ENCODE measurements at regions not wholly inside any gene's neighbourhood (a gene's known extent, or its start where the extent isn't known, plus 50 kb on each side); places are given as distances from the start of the nearest gene placed in this dataset.
A peak's percentile ranks its signal among the peaks of the same experiment; 100 is the strongest.

DNA sequence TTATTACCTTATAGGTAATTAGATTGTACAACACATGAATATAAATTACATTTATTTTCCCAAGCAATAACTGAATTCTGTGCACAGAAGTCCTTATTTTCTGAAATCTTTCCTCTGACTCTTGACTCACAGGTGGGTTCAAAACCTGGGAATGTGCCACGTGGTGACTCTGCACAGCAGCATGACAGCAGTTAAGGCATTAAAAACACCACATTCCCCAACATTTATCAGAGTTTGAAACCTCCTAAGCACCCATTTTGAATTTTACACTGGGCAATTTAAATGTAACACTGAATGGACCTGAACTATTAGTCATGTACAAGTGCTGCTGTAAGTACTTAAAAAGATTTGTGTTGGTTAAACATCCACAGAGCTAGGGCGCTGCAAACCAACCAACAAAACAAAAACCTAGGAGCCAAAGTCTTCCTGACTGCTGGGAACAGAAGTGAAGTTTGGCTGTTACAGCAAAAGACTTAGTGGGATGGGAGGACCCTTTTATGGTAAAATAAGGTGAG, 480.6 kb upstream of the CXADR start:
- Mint-ChIP-seq H3K9me3 (ENCODE audit: unreplicated experiment) (peaks cover 2% of the 10 kb centered on the region), H3K27ac (ENCODE audit: unreplicated experiment) (no peak overlapping the region), H3K36me3 (ENCODE audit: unreplicated experiment) (no peaks in the 10 kb centered on the region), H3K27me3 (ENCODE audit: unreplicated experiment) (peaks cover 1% of the 10 kb centered on the region), H3K4me1 (ENCODE audit: low read depth, unreplicated experiment) (no peaks in the 10 kb centered on the region), H3K4me3 (ENCODE audit: unreplicated experiment) (no peak overlapping the region)
- DNase-seq: no peak
- no peak for TF ChIP-seq CTCF (IDR thresholded peaks at IDR 0.05; ENCODE audit: partially characterized antibody, unreplicated experiment)

- Mint-ChIP-seq H3K27ac (ENCODE audit: unreplicated experiment) (no peak overlapping the region), H3K4me3 (ENCODE audit: unreplicated experiment) (no peak overlapping the region), H3K36me3 (ENCODE audit: unreplicated experiment) (no peaks in the 10 kb centered on the region), H3K9me3 (ENCODE audit: unreplicated experiment) (no peaks in the 10 kb centered on the region), H3K27me3 (ENCODE audit: unreplicated experiment) (no peaks in the 10 kb centered on the region), H3K4me1 (ENCODE audit: low read depth, unreplicated experiment) (no peaks in the 10 kb centered on the region)
- no peak for TF ChIP-seq CTCF (IDR thresholded peaks at IDR 0.05; ENCODE audit: partially characterized antibody, unreplicated experiment)
- no peak for DNase-seq
Observed at GRCh38 chr21:17044696-17045095, 468.1 kb upstream of the CXADR start.

- no peaks in the 10 kb centered on the region for H3K4me1 Mint-ChIP-seq (ENCODE audit: low read depth, unreplicated experiment)
- H3K27ac Mint-ChIP-seq (ENCODE audit: unreplicated experiment): no peak overlapping the region
- H3K4me3 Mint-ChIP-seq (ENCODE audit: unreplicated experiment): no peak overlapping the region
- H3K36me3 Mint-ChIP-seq (ENCODE audit: unreplicated experiment): no peaks in the 10 kb centered on the region
- H3K27me3 Mint-ChIP-seq (ENCODE audit: unreplicated experiment): no peaks in the 10 kb centered on the region
- no peak for DNase-seq
- no peaks in the 10 kb centered on the region for H3K9me3 Mint-ChIP-seq (ENCODE audit: unreplicated experiment)
- peak; percentile 45 for TF ChIP-seq CTCF (IDR thresholded peaks at IDR 0.05; ENCODE audit: partially characterized antibody, unreplicated experiment)
Observed at GRCh38 chr21:17045214-17045853, 467.5 kb upstream of the CXADR start.

GRCh38 chr21:17048974-17049373, 463.9 kb upstream of the CXADR start:
- Mint-ChIP-seq H3K27ac (ENCODE audit: unreplicated experiment) (no peak overlapping the region), H3K27me3 (ENCODE audit: unreplicated experiment) (no peaks in the 10 kb centered on the region), H3K4me1 (ENCODE audit: low read depth, unreplicated experiment) (peaks cover 18% of the 10 kb centered on the region), H3K36me3 (ENCODE audit: unreplicated experiment) (no peaks in the 10 kb centered on the region), H3K9me3 (ENCODE audit: unreplicated experiment) (no peaks in the 10 kb centered on the region), H3K4me3 (ENCODE audit: unreplicated experiment) (no peak overlapping the region)
- no peak for DNase-seq
- no peak for TF ChIP-seq CTCF (IDR thresholded peaks at IDR 0.05; ENCODE audit: partially characterized antibody, unreplicated experiment)

- Mint-ChIP-seq H3K27me3 (ENCODE audit: unreplicated experiment) (no peaks in the 10 kb centered on the region), H3K36me3 (ENCODE audit: unreplicated experiment) (no peaks in the 10 kb centered on the region), H3K4me1 (ENCODE audit: low read depth, unreplicated experiment) (peaks cover 18% of the 10 kb centered on the region), H3K4me3 (ENCODE audit: unreplicated experiment) (no peak overlapping the region), H3K9me3 (ENCODE audit: unreplicated experiment) (no peaks in the 10 kb centered on the region), H3K27ac (ENCODE audit: unreplicated experiment) (no peak overlapping the region)
- DNase-seq: no peak
- no peak for TF ChIP-seq CTCF (IDR thresholded peaks at IDR 0.05; ENCODE audit: partially characterized antibody, unreplicated experiment)
Observed at GRCh38 chr21:17050156-17050555, 462.7 kb upstream of the CXADR start.

All from glutamatergic neuron (in vitro differentiated cells).